B cell (primary cell): ENCODE measurements at regions not wholly inside any gene's neighbourhood (a gene's known extent, or its start where the extent isn't known, plus 50 kb on each side); places are given as distances from the start of the nearest gene placed in this dataset.

Experiments
- ATAC-seq: fragments of 200-7000 bp; cut with Tn5 transposase; one replicate; pipeline ENCODE4 v1.10.0; 2021; ENCODE audit warnings: low read depth, mild to moderate bottlenecking, moderate number of reproducible peaks, moderate library complexity
- CTCF ChIA-PET: fragments of 350-600 bp; sonication (Branson Sonifier 250); formaldehyde crosslinking; loops from one replicate; lab custom pipeline; 2021; ENCODE audit warnings: antibody characterized with exemption, inconsistent platforms; lab: Charles Lee
- POLR2A ChIA-PET: fragments of 350-600 bp; sonication (Branson Sonifier 250); formaldehyde crosslinking; loops from one replicate; lab custom pipeline; 2021; ENCODE audit warnings: antibody characterized with exemption; lab: Charles Lee
- DNase-seq: peaks from one replicate; pipeline ENCODE4 v3.0.0; 2013
- H2AFZ ChIP-seq: 2 replicates; pipeline ENCODE4 v1.6.1; 2012; ENCODE audit warnings: mild to moderate bottlenecking, low read depth, low read length; ENCODE audit not compliant: insufficient read depth, poor library complexity, severe bottlenecking
- H3K27ac ChIP-seq, 2 donors: 1 replicate in 1 of 2; 2 replicates in 1 of 2; pipeline ENCODE4 v1.5.1; 2012 to 2013; ENCODE audit warnings: low read length in 2 of 2, mild to moderate bottlenecking in 2 of 2, moderate library complexity in 1 of 2
- H3K27me3 ChIP-seq, 4 experiments: fragments of 200-600 bp in 1 of 4; sonication (generic) in 1 of 4; replicated peaks in 1 of 4; 1 replicate in 2 of 4; 2 replicates in 2 of 4; pipeline versions ENCODE4 v1.6.1 to v1.7.0; 2013 to 2016; ENCODE audit warnings: low read length in 3 of 4, mild to moderate bottlenecking in 2 of 4, mixed read lengths in 1 of 4, moderate library complexity in 1 of 4; ENCODE audit not compliant: insufficient read depth in 4 of 4, control insufficient read depth in 3 of 4; ENCODE audit errors: control extremely low read depth in 1 of 4
- H3K36me3 ChIP-seq, 2 experiments: replicated peaks in 1 of 2; 1 replicate in 1 of 2; 2 replicates in 1 of 2; pipeline versions ENCODE4 v1.6.1 to v1.7.1; 2013; ENCODE audit warnings: low read length in 1 of 2; ENCODE audit not compliant: insufficient read depth in 2 of 2, control insufficient read depth in 1 of 2; ENCODE audit errors: control extremely low read depth in 1 of 2, extremely low read depth in 1 of 2
- H3K4me1 ChIP-seq, 2 donors: fragments of 200-600 bp in 1 of 2; sonication (generic) in 1 of 2; 1 replicate in 1 of 2; 2 replicates in 1 of 2; pipeline versions ENCODE4 v1.5.1 to v1.6.1; 2013 to 2017; ENCODE audit warnings: low read length in 2 of 2; ENCODE audit not compliant: control insufficient read depth in 2 of 2, insufficient read depth in 2 of 2
- H3K4me2 ChIP-seq: replicated peaks from 2 replicates; pipeline ENCODE3; 2012; ENCODE audit warnings: mild to moderate bottlenecking, low read depth, low read length; ENCODE audit not compliant: poor library complexity, severe bottlenecking
- H3K4me3 ChIP-seq, 5 experiments: fragments of 200-600 bp in 1 of 5; sonication (generic) in 1 of 5; 1 replicate in 3 of 5; 2 replicates in 2 of 5; pipeline versions ENCODE4 v1.5.1 to v1.7.0; 2011 to 2016; ENCODE audit warnings: low read length in 4 of 5, mild to moderate bottlenecking in 4 of 5, low read depth in 2 of 5, control low read depth in 1 of 5, moderate library complexity in 1 of 5; ENCODE audit not compliant: insufficient read depth in 1 of 5; ENCODE audit errors: control extremely low read depth in 1 of 5, extremely low read depth in 1 of 5
- H3K79me2 ChIP-seq: fragments of 200-600 bp; sonication (generic); one replicate; pipeline ENCODE4 v1.6.0; 2016; ENCODE audit warnings: low read length; ENCODE audit not compliant: control insufficient read depth, insufficient read depth
- H3K9ac ChIP-seq: fragments of 200-600 bp; sonication (generic); 2 replicates; pipeline ENCODE4 v1.6.1; 2017; ENCODE audit warnings: mild to moderate bottlenecking, low read length, moderate library complexity
- H3K9me3 ChIP-seq, 3 donors: one replicate each; pipeline versions ENCODE4 v1.6.1 to v1.7.1; 2013; ENCODE audit warnings: low read length in 2 of 3; ENCODE audit not compliant: control insufficient read depth in 2 of 3, insufficient read depth in 1 of 3; ENCODE audit errors: control extremely low read depth in 1 of 3
- H4K20me1 ChIP-seq: 2 replicates; pipeline ENCODE4 v1.6.0; 2012; ENCODE audit warnings: mild to moderate bottlenecking, low read length; ENCODE audit not compliant: insufficient read depth, control insufficient read depth, poor library complexity, severe bottlenecking
- H3K27ac Mint-ChIP-seq: one replicate; pipeline ENCODE4 v1.8.0; 2021; ENCODE audit warnings: mixed read lengths
- H3K27me3 Mint-ChIP-seq: one replicate; pipeline ENCODE4 v1.8.0; 2021; ENCODE audit warnings: mixed read lengths
- H3K4me1 Mint-ChIP-seq: one replicate; pipeline ENCODE4 v1.8.0; 2021; ENCODE audit warnings: mixed read lengths
- H3K4me3 Mint-ChIP-seq: one replicate; pipeline ENCODE4 v1.8.0; 2021; ENCODE audit warnings: mixed read lengths
- H3K9me3 Mint-ChIP-seq: one replicate; pipeline ENCODE4 v1.8.0; 2022; ENCODE audit warnings: mixed read lengths; ENCODE audit not compliant: insufficient read depth
- EZH2 ChIP-seq: IDR thresholded peaks from 2 replicates; pipeline ENCODE4 v1.6.1; 2012; ENCODE audit warnings: borderline replicate concordance, low read depth, mild to moderate bottlenecking, moderate library complexity, low read length; ENCODE audit not compliant: insufficient read depth, poor library complexity, severe bottlenecking
- WGBS: methylation state at CpG from one replicate; pipeline ENCODE4 v1.1.5; 2013; ENCODE audit warnings: missing lambda C conversion rate; ENCODE audit not compliant: insufficient coverage; 5-methylcytosine and 5-hydroxymethylcytosine counted together
- intact Hi-C: fragments of 100-400 bp; cut with micrococcal nuclease; formaldehyde crosslinking; loops from one replicate; pipeline ENCODE4 v1.10.0; 2022
- TF ChIP-seq, protein P1 (sequence below): fragments of 200-600 bp; IDR thresholded peaks from one replicate; pipeline ENCODE4 v1.8.0; 2022; ENCODE audit warnings: antibody characterized with exemption, mild to moderate bottlenecking

- no peak overlapping the region for H3K4me2 ChIP-seq
These were observed 585.7 kb upstream of the CAMK1G start for GRCh38 chr1:208997726-208998312.

DNA sequence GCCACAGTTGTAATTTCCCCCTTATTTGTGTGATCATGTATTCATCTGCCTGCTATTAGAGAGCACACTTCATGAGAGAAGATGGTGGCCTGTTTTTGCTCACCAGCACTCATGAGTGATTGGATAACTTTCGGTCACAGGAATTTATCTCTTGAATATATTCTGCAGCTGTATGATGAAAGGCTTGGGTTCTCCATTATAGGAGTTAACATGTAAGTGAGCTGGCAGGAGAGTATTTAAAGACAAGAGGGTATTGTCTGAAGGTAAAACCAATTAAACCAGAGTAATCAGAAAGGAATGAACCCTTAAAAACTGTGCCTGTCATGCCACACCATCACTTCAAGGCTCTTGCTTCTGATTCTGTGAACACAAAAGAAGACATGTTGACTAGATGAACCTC is 574.9 kb upstream of the CAMK1G start:
- Histone ChIP-seq H3K27me3 (no peaks in the 10 kb centered on the region), H3K9me3 (peaks cover 0 to 1% (median 0%) of the 10 kb centered on the region in 3 donors), H3K36me3 (no peaks in the 10 kb centered on the region), H3K4me3 (no peak overlapping the region), H3K4me1 (no peaks in the 10 kb centered on the region), H3K4me2 (no peak overlapping the region), H3K9ac (no peak overlapping the region), H4K20me1 (no peaks in the 10 kb centered on the region), H3K79me2 (no peaks in the 10 kb centered on the region), H2AFZ (no peak overlapping the region), H3K27ac (no peak overlapping the region)
- no peaks in the 10 kb centered on the region for H3K9me3 Mint-ChIP-seq
- POLR2A ChIA-PET = no interaction called here
- 100% methylated on average over 1 of the region's 1 CpG for WGBS
- no peak for TF ChIP-seq EZH2
- TF ChIP-seq, protein P1, sequence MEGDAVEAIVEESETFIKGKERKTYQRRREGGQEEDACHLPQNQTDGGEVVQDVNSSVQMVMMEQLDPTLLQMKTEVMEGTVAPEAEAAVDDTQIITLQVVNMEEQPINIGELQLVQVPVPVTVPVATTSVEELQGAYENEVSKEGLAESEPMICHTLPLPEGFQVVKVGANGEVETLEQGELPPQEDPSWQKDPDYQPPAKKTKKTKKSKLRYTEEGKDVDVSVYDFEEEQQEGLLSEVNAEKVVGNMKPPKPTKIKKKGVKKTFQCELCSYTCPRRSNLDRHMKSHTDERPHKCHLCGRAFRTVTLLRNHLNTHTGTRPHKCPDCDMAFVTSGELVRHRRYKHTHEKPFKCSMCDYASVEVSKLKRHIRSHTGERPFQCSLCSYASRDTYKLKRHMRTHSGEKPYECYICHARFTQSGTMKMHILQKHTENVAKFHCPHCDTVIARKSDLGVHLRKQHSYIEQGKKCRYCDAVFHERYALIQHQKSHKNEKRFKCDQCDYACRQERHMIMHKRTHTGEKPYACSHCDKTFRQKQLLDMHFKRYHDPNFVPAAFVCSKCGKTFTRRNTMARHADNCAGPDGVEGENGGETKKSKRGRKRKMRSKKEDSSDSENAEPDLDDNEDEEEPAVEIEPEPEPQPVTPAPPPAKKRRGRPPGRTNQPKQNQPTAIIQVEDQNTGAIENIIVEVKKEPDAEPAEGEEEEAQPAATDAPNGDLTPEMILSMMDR = no peak
- ATAC-seq (no peak), DNase-seq (no peak)
- CTCF ChIA-PET = no interaction called here
- no peak overlapping the region for H3K27ac Mint-ChIP-seq
- H3K4me1 Mint-ChIP-seq = no peaks in the 10 kb centered on the region
- no peak overlapping the region for H3K4me3 Mint-ChIP-seq
- H3K27me3 Mint-ChIP-seq = no peaks in the 10 kb centered on the region
- intact Hi-C loops = no loop called here

More at GRCh38 chr1:208997726-208998312, 585.7 kb upstream of the CAMK1G start:
- Histone ChIP-seq H3K4me1 (no peaks in the 10 kb centered on the region), H3K27ac (no peak overlapping the region), H3K79me2 (no peaks in the 10 kb centered on the region), H3K9me3 (no peaks in the 10 kb centered on the region), H3K4me3 (no peak overlapping the region), H4K20me1 (no peaks in the 10 kb centered on the region), H2AFZ (no peak overlapping the region), H3K27me3 (no peaks in the 10 kb centered on the region), H3K9ac (no peak overlapping the region), H3K36me3 (no peaks in the 10 kb centered on the region)
- intact Hi-C loops = no loop called here
- Mint-ChIP-seq H3K27me3 (peaks cover under 1% of the 10 kb centered on the region), H3K27ac (no peak overlapping the region), H3K9me3 (peaks cover 4% of the 10 kb centered on the region), H3K4me3 (no peak overlapping the region), H3K4me1 (no peaks in the 10 kb centered on the region)
- no peak for ATAC-seq
- CTCF ChIA-PET = no interaction called here
- POLR2A ChIA-PET = no interaction called here
- no peak for DNase-seq
- TF ChIP-seq, protein P1 = no peak
- TF ChIP-seq EZH2 = no peak
- 86% methylated on average over 1 of the region's 2 CpGs for WGBS
